NOMO-1 treated with dmso at 0.1 percent for 144 hours (cell line): ENCODE measurements at regions not wholly inside any gene's neighbourhood (a gene's known extent, or its start where the extent isn't known, plus 50 kb on each side); places are given as distances from the start of the nearest gene placed in this dataset.
"Not testable (repeated sequence)": the region's sequence is repeated elsewhere in the genome, so short reads cannot be mapped to it uniquely, and the experiment has no call there.

Experiments used
- DNase-seq: peaks from one replicate; lab custom pipeline; 2025; ENCODE audit not compliant: unreplicated experiment; lab: John Stamatoyannopoulos, UW

DNA sequence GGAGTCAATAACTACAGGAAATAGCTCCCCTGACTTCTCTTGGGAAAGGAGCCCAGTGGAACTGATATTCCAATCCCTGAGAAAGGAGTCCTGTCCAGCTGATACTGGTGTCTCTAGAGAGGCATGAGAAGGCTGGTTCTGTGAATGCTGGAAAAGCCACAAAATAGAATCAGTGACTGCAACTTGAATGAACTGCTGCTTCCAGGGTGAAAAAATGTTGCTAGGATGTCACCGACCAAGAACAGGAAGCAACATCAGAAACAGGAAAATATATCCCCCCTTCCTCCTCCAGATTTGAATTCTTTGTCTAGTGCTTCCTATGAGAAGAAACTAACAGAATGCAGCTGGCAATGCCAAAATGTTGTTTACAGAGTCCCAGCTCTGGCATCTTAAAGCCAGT, 269.3 kb upstream of the LYPLAL1 start:
- DNase-seq: no peak

DNA sequence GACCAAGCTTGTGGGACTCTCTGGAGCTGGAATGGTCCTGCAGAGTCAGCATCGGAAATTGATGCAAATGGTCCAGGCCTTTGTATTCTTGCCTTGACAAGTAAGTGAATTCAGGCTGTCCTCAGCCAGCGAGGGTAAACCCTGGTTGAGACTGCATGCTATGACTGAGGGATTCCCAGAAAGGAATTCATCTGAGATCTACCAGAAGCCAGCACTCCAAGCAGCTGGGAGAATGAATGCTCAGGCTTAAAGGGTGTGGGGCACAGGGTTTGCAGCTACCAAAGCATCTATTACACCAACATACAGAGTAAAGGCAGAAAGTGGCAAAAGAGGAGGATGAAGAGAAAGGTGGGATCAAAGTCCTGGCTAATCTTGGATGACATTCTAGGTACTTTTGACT, 257.0 kb upstream of the LYPLAL1 start:
- DNase-seq: no peak

DNA sequence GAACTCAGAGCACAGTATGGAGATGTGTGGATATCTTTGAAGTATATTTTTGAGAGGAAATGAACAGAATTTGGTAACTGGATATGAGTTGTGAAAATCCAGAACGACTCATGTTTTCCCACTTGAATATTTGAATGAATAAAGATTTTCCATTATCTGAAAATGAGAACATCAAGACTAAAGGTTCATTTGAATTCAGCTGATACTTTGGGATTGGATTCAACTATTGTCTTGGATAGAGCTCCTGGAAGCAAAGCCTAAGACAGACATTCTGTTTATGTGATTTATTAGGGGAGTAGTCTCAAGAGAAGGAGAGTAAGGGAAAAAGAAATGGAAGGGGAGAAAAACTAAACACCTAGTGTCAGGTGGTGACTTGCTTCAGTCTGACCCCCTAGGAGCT, 256.0 kb upstream of the LYPLAL1 start:
- no peak for DNase-seq

GRCh38 chr1:218925777-218926176, 247.9 kb upstream of the LYPLAL1 start:
- DNase-seq: no peak

DNA sequence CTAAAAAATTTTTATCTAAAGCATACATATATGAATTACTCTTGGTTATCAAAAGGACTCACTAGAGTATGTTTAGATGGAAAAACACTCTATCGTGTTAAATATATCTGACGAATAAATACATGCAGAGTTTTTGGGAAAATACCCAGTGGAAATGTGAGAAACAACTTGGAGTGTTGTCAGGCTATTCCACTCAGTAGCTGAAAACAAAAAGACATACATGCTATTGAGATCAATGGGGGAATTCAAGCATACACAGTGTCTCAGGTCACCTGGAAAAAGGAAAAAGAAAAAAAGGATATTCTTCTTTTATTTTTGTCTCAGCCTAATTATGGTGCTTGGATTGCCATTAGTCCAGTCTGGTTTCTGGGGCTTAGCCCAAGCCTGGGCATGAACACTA, 247.0 kb upstream of the LYPLAL1 start:
- DNase-seq: no peak

DNA sequence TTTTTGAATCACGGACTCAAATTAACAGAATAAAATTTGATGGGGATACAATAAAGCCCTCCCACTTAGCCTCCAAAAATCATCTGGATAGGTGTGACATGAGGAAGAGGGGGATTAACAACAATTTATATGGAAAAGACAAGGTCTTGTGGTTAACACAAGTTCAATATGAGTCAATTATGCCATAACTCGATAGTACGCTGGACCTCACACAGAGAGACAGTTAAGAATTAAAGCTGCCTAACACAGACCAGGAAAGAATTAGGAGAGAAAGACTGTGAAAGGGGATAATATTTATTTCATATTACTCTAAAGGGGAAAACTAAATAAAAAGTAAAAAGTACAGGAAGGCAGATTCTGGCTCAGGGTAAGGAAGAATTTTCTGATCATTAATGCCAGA, 243.7 kb upstream of the LYPLAL1 start:
- no peak for DNase-seq

- DNase-seq: no peak
Measured at GRCh38 chr1:218930472-218931241, 243.0 kb upstream of the LYPLAL1 start.

DNA sequence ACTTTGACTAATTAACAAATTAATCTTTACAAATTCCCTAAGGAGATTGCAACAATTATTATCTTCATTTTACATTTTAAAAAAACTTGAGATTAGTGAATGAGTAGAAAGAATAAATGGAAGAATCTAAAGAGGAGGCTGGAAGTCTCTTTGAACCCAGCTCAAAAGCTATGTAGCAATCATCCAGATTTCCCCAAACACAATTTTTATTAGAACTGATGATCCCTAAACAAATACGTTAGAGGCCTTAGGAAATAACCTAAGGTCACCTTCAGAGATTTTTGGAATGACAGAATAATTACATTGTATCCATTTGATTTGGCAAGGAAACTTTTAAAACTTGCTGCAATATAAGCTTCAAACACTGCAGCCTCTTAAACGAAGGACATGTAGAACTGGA, 242.4 kb upstream of the LYPLAL1 start:
- no peak for DNase-seq

GRCh38 chr1:218933513-218933912, 240.2 kb upstream of the LYPLAL1 start:
- DNase-seq: no peak

- not testable (repeated sequence) for DNase-seq
Measured at GRCh38 chr1:218935408-218935807, 238.3 kb upstream of the LYPLAL1 start.

DNA sequence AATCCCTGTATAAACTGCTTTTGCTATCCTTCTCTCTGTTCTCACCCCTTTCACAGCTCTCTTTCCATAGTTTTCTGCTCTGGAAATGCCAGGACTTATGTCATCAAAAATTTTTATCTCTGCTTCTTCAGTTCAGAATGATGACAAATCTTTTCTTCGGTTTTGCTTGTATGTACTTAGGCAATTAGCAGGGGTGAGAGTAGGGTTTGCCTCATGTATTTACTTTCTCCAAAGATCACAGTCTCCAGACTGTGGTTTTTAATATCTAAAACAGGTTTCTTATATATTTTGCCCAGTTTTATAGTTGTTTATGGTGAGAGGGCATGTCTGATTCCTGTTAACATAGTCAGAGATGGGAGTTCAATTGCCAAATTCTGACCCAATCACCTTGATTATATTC, 235.4 kb upstream of the LYPLAL1 start:
- no peak for DNase-seq

DNA sequence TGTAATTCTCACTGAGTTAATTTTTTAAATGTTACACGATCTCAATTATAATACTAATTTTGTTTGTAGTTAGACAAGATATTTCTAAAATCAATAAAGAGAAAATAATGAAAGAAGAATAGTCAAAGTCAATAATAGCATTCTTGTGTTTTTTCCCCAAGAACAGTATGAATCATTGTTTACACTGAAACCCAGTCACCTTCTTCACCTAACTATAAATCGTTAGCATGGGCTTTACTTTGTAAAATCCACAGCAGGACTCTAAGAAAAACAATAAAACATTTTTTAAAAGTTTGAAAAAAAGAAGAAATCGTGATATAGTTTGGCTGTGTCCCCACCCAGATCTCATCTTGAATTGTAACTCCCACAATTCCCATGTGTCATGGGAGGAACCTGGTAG, 234.6 kb upstream of the LYPLAL1 start:
- DNase-seq: no peak

- no peak for DNase-seq
Measured at GRCh38 chr1:218942431-218942830, 231.2 kb upstream of the LYPLAL1 start.

- DNase-seq: no peak
Measured at GRCh38 chr1:218943371-218943770, 230.3 kb upstream of the LYPLAL1 start.

- no peak for DNase-seq
Measured at GRCh38 chr1:218945050-218945449, 228.6 kb upstream of the LYPLAL1 start.

DNA sequence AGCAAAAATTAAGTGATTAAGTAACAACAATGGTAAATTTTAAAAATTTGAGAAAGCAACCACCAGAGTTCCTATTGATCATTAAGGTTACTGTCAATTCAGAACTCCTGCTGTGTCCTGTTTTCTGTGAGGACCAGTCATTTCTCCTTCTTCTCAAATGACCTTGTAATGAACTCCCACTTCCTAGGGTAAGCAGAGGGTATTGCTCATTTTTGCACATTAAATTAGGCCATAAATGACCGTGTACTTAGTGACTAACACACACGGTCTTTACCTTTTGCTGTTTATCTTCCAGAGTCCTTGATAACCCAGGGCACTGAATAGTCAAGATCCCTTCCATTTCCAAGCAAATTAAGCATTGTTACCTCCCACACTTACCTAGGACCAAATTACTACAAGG, 227.5 kb upstream of the LYPLAL1 start:
- DNase-seq: no peak

GRCh38 chr1:218948446-218948845, 225.2 kb upstream of the LYPLAL1 start:
- no peak for DNase-seq

GRCh38 chr1:218953386-218953785, 220.3 kb upstream of the LYPLAL1 start:
- no peak for DNase-seq

DNA sequence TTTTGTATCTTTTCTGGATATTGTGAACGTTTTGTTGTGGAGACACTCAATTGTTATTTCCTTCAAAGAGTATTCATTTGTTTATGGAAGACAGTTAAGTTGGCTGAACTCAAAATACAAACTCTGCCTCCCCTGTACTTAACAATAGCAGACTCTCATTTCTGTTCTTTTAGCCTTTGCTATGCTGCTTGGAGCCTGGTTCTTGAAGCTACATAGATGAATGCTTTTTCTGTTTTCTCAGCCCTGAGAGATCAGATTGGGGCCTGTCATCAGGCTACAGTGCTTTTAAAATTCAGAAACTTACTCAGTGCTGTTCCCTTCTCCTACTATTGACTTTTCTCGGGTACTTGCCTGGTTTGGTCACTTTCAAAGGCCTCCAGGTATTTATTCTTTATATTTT, 215.7 kb upstream of the LYPLAL1 start:
- DNase-seq: no peak

DNA sequence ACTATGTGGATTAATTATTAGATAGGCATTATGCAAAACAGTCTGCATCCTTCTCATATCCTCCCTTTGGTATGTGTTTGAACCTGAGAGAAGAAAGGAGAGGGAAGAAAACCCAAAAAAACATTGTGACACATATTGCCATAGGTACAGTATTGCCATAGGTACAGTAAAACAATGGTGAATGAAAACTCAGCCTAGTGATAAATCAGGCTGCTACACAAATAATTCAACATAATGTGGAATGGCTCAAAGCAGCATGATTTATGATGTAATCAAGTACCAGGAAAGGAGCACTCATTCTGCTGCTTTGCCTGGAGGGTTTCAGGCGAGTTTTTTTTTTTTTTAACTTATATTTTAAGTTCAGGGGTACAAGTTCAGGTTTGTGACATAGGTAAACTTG, 213.9 kb upstream of the LYPLAL1 start:
- no peak for DNase-seq

DNA sequence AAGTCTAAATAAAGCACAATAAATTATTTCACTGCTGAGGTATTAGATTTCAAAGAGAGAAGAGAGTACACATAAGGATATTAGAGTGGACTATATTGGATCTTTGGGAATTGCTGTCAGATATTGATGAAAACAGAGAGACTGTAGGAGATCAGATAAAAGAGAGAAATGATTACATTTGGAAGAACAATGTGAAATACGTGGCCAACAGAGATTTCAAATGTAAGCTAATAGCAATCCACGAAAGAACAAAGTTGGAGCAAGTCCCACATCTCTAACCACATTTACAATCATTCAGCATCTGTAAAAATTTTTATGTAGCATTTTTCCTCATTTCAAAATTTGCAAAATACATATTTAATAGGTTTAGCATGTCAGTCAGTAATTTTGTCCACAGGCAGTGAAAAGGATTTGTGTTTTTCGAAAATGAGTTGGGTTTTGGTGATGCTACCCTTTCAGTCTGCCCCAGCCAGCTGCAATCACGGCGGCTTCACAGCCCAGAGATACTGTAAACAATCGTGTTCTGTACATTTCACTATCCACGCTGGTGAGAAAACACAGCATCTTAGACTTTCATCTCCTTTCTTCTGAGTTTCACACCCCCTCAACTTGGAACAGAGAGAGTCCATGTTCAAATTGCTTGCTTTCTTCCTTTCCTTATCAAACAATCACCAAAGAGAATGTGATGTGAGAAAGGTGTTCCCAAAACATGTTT, 209.1 kb upstream of the LYPLAL1 start:
- no peak for DNase-seq

GRCh38 chr1:218965821-218966220, 207.9 kb upstream of the LYPLAL1 start:
- DNase-seq: no peak

DNA sequence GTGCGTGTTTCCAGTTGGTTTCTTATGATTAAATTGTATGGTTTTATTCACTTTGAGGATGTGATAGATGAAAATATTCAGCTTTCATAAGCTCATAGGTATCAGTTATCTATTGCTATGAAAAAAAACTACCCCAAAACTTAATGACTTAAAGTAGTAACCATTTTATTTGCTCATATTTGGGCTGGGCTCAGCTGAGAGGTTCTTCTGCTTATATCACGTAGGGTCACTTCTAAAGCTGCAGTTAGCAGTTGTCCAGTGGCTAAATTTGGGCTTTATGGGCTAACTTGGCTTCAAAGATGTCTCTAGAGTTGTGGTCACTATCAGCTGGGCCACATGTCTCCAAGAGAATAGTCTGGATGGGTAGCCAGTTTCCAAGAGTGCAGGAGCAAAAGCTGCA, 206.4 kb upstream of the LYPLAL1 start:
- no peak for DNase-seq
